Astrocyte (in vitro differentiated cells and primary cell): ENCODE measurements at regions not wholly inside any gene's neighbourhood (a gene's known extent, or its start where the extent isn't known, plus 50 kb on each side); places are given as distances from the start of the nearest gene placed in this dataset.
A peak's percentile ranks its signal among the peaks of the same experiment; 100 is the strongest.

ENCODE experiments used
- DNase-seq: peaks from one replicate; pipeline ENCODE4 v3.0.0-alpha.2; 2010; ENCODE audit warnings: low read depth
- FAIRE-seq: peaks from 2 replicates; lab custom pipeline; 2011; peaks lifted over from hg19 to GRCh38; lab: Jason Lieb, UNC
- H2AFZ ChIP-seq: 2 replicates; pipeline ENCODE4 v1.6.0; 2012; ENCODE audit warnings: low read depth, low read length, inconsistent platforms
- H3K27ac ChIP-seq: 2 replicates; pipeline ENCODE4 v1.5.1; 2011; ENCODE audit warnings: low read depth, low read length, inconsistent platforms
- H3K27me3 ChIP-seq: 2 replicates; pipeline ENCODE4 v1.6.0; 2011; ENCODE audit warnings: low read length, inconsistent platforms; ENCODE audit not compliant: insufficient read depth
- H3K36me3 ChIP-seq: 2 replicates; pipeline ENCODE4 v1.5.1; 2011; ENCODE audit warnings: low read length, inconsistent platforms; ENCODE audit not compliant: insufficient read depth
- H3K4me1 ChIP-seq: 2 replicates; pipeline ENCODE4 v1.5.1; 2011; ENCODE audit warnings: low read length, inconsistent platforms; ENCODE audit not compliant: insufficient read depth
- H3K4me2 ChIP-seq: 2 replicates; pipeline ENCODE4 v1.6.0; 2012; ENCODE audit warnings: low read length, inconsistent platforms
- H3K4me3 ChIP-seq: 2 replicates; pipeline ENCODE4 v1.5.1; 2011; ENCODE audit warnings: low read depth, mild to moderate bottlenecking, low read length, inconsistent platforms; ENCODE audit not compliant: insufficient read depth
- H3K79me2 ChIP-seq: 2 replicates; pipeline ENCODE4 v1.6.0; 2012; ENCODE audit warnings: mild to moderate bottlenecking, low read length, inconsistent platforms; ENCODE audit not compliant: insufficient read depth
- H3K9ac ChIP-seq: 2 replicates; pipeline ENCODE4 v1.6.0; 2012; ENCODE audit warnings: mild to moderate bottlenecking, low read length, inconsistent platforms
- H3K9me3 ChIP-seq: 2 replicates; pipeline ENCODE4 v1.5.1; 2012; ENCODE audit warnings: low read depth, mild to moderate bottlenecking, low read length, inconsistent platforms; ENCODE audit not compliant: insufficient read depth
- H4K20me1 ChIP-seq: 2 replicates; pipeline ENCODE4 v1.6.0; 2012; ENCODE audit warnings: low read length, inconsistent platforms; ENCODE audit not compliant: insufficient read depth
- H3K27ac Mint-ChIP-seq: one replicate; pipeline ENCODE4 v1.8.0; 2021; ENCODE audit warnings: mild to moderate bottlenecking, mixed read lengths; ENCODE audit not compliant: unreplicated experiment
- H3K27me3 Mint-ChIP-seq: one replicate; pipeline ENCODE4 v1.8.0; 2021; ENCODE audit warnings: low read depth, mixed read lengths; ENCODE audit not compliant: unreplicated experiment
- H3K36me3 Mint-ChIP-seq: one replicate; pipeline ENCODE4 v1.8.0; 2021; ENCODE audit warnings: low read depth, mixed read lengths; ENCODE audit not compliant: unreplicated experiment
- H3K4me1 Mint-ChIP-seq: one replicate; pipeline ENCODE4 v1.8.0; 2021; ENCODE audit warnings: low read depth, mixed read lengths; ENCODE audit not compliant: unreplicated experiment
- H3K4me3 Mint-ChIP-seq: one replicate; pipeline ENCODE4 v1.8.0; 2021; ENCODE audit warnings: mild to moderate bottlenecking, moderate library complexity, mixed read lengths; ENCODE audit not compliant: unreplicated experiment
- H3K9me3 Mint-ChIP-seq: one replicate; pipeline ENCODE4 v1.8.0; 2021; ENCODE audit warnings: mild to moderate bottlenecking, mixed read lengths; ENCODE audit not compliant: unreplicated experiment
- CTCF ChIP-seq: IDR thresholded peaks from 2 replicates; pipeline ENCODE4 v1.5.1; 2011; ENCODE audit warnings: low read depth, mild to moderate bottlenecking, inconsistent platforms, low read length, moderate library complexity; ENCODE audit not compliant: insufficient read depth
- EZH2 ChIP-seq: IDR thresholded peaks from 2 replicates; pipeline ENCODE4 v1.6.1; 2012; ENCODE audit warnings: mild to moderate bottlenecking, low read length, inconsistent platforms; ENCODE audit not compliant: insufficient read depth

GRCh38 chr16:17728196-17728595, 257.4 kb upstream of the XYLT1 start:
- Mint-ChIP-seq H3K36me3 (no peaks in the 10 kb centered on the region), H3K27me3 (peaks cover 6% of the 10 kb centered on the region), H3K4me3 (no peak overlapping the region), H3K27ac (no peak overlapping the region), H3K9me3 (no peaks in the 10 kb centered on the region), H3K4me1 (peaks cover 10% of the 10 kb centered on the region)
- Histone ChIP-seq H3K27me3 (no peaks in the 10 kb centered on the region), H3K9ac (no peak overlapping the region), H4K20me1 (no peaks in the 10 kb centered on the region), H3K4me1 (no peaks in the 10 kb centered on the region), H3K79me2 (no peaks in the 10 kb centered on the region), H3K9me3 (no peaks in the 10 kb centered on the region), H2AFZ (no peak overlapping the region), H3K4me2 (no peak overlapping the region), H3K36me3 (no peaks in the 10 kb centered on the region), H3K4me3 (no peak overlapping the region), H3K27ac (no peak overlapping the region)
- no peak for FAIRE-seq
- DNase-seq, result no peak
- TF ChIP-seq CTCF, result no peak
- TF ChIP-seq EZH2, result no peak

GRCh38 chr16:17724242-17724898, 253.6 kb upstream of the XYLT1 start:
- Histone ChIP-seq H3K4me3 (no peak overlapping the region), H3K4me2 (peak overlapping the region; percentile 26), H3K9me3 (no peaks in the 10 kb centered on the region), H3K79me2 (no peaks in the 10 kb centered on the region), H2AFZ (no peak overlapping the region), H3K27ac (peak overlapping the region; percentile 25), H3K36me3 (no peaks in the 10 kb centered on the region), H3K27me3 (no peaks in the 10 kb centered on the region), H3K4me1 (no peaks in the 10 kb centered on the region), H3K9ac (no peak overlapping the region), H4K20me1 (no peaks in the 10 kb centered on the region)
- TF ChIP-seq EZH2 (no peak), CTCF (no peak)
- peak overlapping the region; percentile 22 for H3K27ac Mint-ChIP-seq
- FAIRE-seq (no peak), DNase-seq (peak; percentile 60)
- peaks cover 7% of the 10 kb centered on the region for H3K27me3 Mint-ChIP-seq
- H3K4me1 Mint-ChIP-seq, result peaks cover 10% of the 10 kb centered on the region
- H3K9me3 Mint-ChIP-seq, result peaks cover 2% of the 10 kb centered on the region
- H3K36me3 Mint-ChIP-seq, result no peaks in the 10 kb centered on the region
- no peak overlapping the region for H3K4me3 Mint-ChIP-seq

- Histone ChIP-seq H3K27ac (no peak overlapping the region), H2AFZ (no peak overlapping the region), H3K4me1 (no peaks in the 10 kb centered on the region), H3K79me2 (no peaks in the 10 kb centered on the region), H3K36me3 (no peaks in the 10 kb centered on the region), H3K27me3 (no peaks in the 10 kb centered on the region), H3K4me3 (no peak overlapping the region), H3K4me2 (peak overlapping the region; percentile 26), H4K20me1 (no peaks in the 10 kb centered on the region), H3K9ac (no peak overlapping the region), H3K9me3 (no peaks in the 10 kb centered on the region)
- H3K9me3 Mint-ChIP-seq, result peaks cover 2% of the 10 kb centered on the region
- H3K4me1 Mint-ChIP-seq, result peaks cover 10% of the 10 kb centered on the region
- peak overlapping the region; percentile 22 for H3K27ac Mint-ChIP-seq
- DNase-seq, result peak; percentile 36
- no peak for FAIRE-seq
- H3K27me3 Mint-ChIP-seq, result peaks cover 6% of the 10 kb centered on the region
- H3K4me3 Mint-ChIP-seq, result no peak overlapping the region
- H3K36me3 Mint-ChIP-seq, result no peaks in the 10 kb centered on the region
- TF ChIP-seq EZH2 (no peak), CTCF (no peak)
These were observed 252.9 kb upstream of the XYLT1 start for GRCh38 chr16:17723531-17724134.
